Activated naive CD4-positive, alpha-beta T cell treated with anti-CD3 and anti-CD28 coated beads, Interleukin-2, amount 10 ng/mL, durations not matched to agents 7 days and 5 days (primary cell): ENCODE measurements at regions not wholly inside any gene's neighbourhood (a gene's known extent, or its start where the extent isn't known, plus 50 kb on each side); places are given as distances from the start of the nearest gene placed in this dataset.
"Not testable (repeated sequence)": the region's sequence is repeated elsewhere in the genome, so short reads cannot be mapped to it uniquely, and the experiment has no call there.

Experiments used
- CTCF ChIA-PET: fragments of 350-600 bp; sonication (Branson Sonifier 250); formaldehyde crosslinking; loops from one replicate; lab custom pipeline; 2021; ENCODE audit warnings: antibody characterized with exemption; lab: Charles Lee
- DNase-seq: peaks from one replicate; pipeline ENCODE4 v3.0.0-alpha.2; 2020
- H3K27ac Mint-ChIP-seq: one replicate; pipeline ENCODE4 v1.8.0; 2021; ENCODE audit warnings: mild to moderate bottlenecking, moderate library complexity, mixed read lengths
- H3K27me3 Mint-ChIP-seq: one replicate; pipeline ENCODE4 v1.8.0; 2021; ENCODE audit warnings: mild to moderate bottlenecking, mixed read lengths
- H3K36me3 Mint-ChIP-seq: one replicate; pipeline ENCODE4 v1.8.0; 2021; ENCODE audit warnings: mixed read lengths
- H3K4me1 Mint-ChIP-seq: one replicate; pipeline ENCODE4 v1.8.0; 2021; ENCODE audit warnings: mixed read lengths
- H3K4me3 Mint-ChIP-seq: one replicate; pipeline ENCODE4 v1.8.0; 2021; ENCODE audit warnings: mild to moderate bottlenecking, moderate library complexity, mixed read lengths
- H3K9me3 Mint-ChIP-seq: one replicate; pipeline ENCODE4 v1.8.0; 2021; ENCODE audit warnings: mixed read lengths

- Mint-ChIP-seq H3K27ac (no peak overlapping the region), H3K36me3 (no peaks in the 10 kb centered on the region), H3K27me3 (peaks cover 21% of the 10 kb centered on the region), H3K9me3 (peaks cover 19% of the 10 kb centered on the region), H3K4me3 (no peak overlapping the region), H3K4me1 (no peaks in the 10 kb centered on the region)
- CTCF ChIA-PET: no interaction called here
- no peak for DNase-seq
Measured at GRCh38 chr12:131421509-131422186, 289.2 kb upstream of the SFSWAP start.

GRCh38 chr12:131422187-131422520 lies 288.7 kb upstream of the SFSWAP start:
- Mint-ChIP-seq H3K4me1 (no peaks in the 10 kb centered on the region), H3K9me3 (peaks cover 19% of the 10 kb centered on the region), H3K27me3 (peaks cover 21% of the 10 kb centered on the region), H3K36me3 (no peaks in the 10 kb centered on the region), H3K4me3 (no peak overlapping the region), H3K27ac (no peak overlapping the region)
- CTCF ChIA-PET: no interaction called here
- no peak for DNase-seq

- Mint-ChIP-seq H3K36me3 (no peaks in the 10 kb centered on the region), H3K4me3 (no peak overlapping the region), H3K27me3 (peaks cover 21% of the 10 kb centered on the region), H3K27ac (no peak overlapping the region), H3K9me3 (peaks cover 19% of the 10 kb centered on the region), H3K4me1 (no peaks in the 10 kb centered on the region)
- CTCF ChIA-PET: no interaction called here
- DNase-seq: no peak
Measured at GRCh38 chr12:131422744-131423143, 288.1 kb upstream of the SFSWAP start.

- Mint-ChIP-seq H3K27me3 (peaks cover 21% of the 10 kb centered on the region), H3K4me1 (no peaks in the 10 kb centered on the region), H3K9me3 (peaks cover 19% of the 10 kb centered on the region), H3K27ac (no peak overlapping the region), H3K4me3 (no peak overlapping the region), H3K36me3 (no peaks in the 10 kb centered on the region)
- DNase-seq: no peak
- CTCF ChIA-PET: no interaction called here
Measured at GRCh38 chr12:131424270-131424669, 286.6 kb upstream of the SFSWAP start.

GRCh38 chr12:131425112-131426075 lies 285.5 kb upstream of the SFSWAP start:
- CTCF ChIA-PET: no interaction called here

GRCh38 chr12:131428091-131428685 lies 282.7 kb upstream of the SFSWAP start:
- Mint-ChIP-seq H3K4me3 (no peak overlapping the region), H3K9me3 (peaks cover 20% of the 10 kb centered on the region), H3K36me3 (no peaks in the 10 kb centered on the region), H3K27me3 (peaks cover 22% of the 10 kb centered on the region), H3K4me1 (no peaks in the 10 kb centered on the region), H3K27ac (no peak overlapping the region)
- CTCF ChIA-PET: no interaction called here
- no peak for DNase-seq

More at GRCh38 chr12:131425112-131426075, 285.5 kb upstream of the SFSWAP start:
- Mint-ChIP-seq H3K36me3 (no peaks in the 10 kb centered on the region), H3K27ac (no peak overlapping the region), H3K4me1 (no peaks in the 10 kb centered on the region), H3K4me3 (no peak overlapping the region), H3K9me3 (peaks cover 21% of the 10 kb centered on the region), H3K27me3 (peaks cover 21% of the 10 kb centered on the region)
- no peak for DNase-seq

- Mint-ChIP-seq H3K9me3 (peaks cover 12% of the 10 kb centered on the region), H3K27me3 (peaks cover 18% of the 10 kb centered on the region)
- DNase-seq, H3K4me3 Mint-ChIP-seq, H3K4me1 Mint-ChIP-seq, H3K27ac Mint-ChIP-seq, H3K36me3 Mint-ChIP-seq, CTCF ChIA-PET: not testable (repeated sequence)
Measured at GRCh38 chr12:131429221-131429620, 281.7 kb upstream of the SFSWAP start.

GRCh38 chr12:131429697-131430096 lies 281.2 kb upstream of the SFSWAP start:
- CTCF ChIA-PET, H3K36me3 Mint-ChIP-seq, H3K9me3 Mint-ChIP-seq, H3K27ac Mint-ChIP-seq, H3K4me1 Mint-ChIP-seq, DNase-seq, H3K4me3 Mint-ChIP-seq: not testable (repeated sequence)
- peaks cover 22% of the 10 kb centered on the region for H3K27me3 Mint-ChIP-seq

GRCh38 chr12:131430158-131430742 lies 280.6 kb upstream of the SFSWAP start:
- H3K4me1 Mint-ChIP-seq: no peaks in the 10 kb centered on the region
- H3K27me3 Mint-ChIP-seq: peaks cover 20% of the 10 kb centered on the region
- DNase-seq: no peak
- no peak overlapping the region for H3K27ac Mint-ChIP-seq
- peaks cover 5% of the 10 kb centered on the region for H3K9me3 Mint-ChIP-seq
- CTCF ChIA-PET: no interaction called here
- no peaks in the 10 kb centered on the region for H3K36me3 Mint-ChIP-seq
- H3K4me3 Mint-ChIP-seq: no peak overlapping the region

- H3K27ac Mint-ChIP-seq, DNase-seq, H3K4me1 Mint-ChIP-seq, H3K36me3 Mint-ChIP-seq, H3K9me3 Mint-ChIP-seq, H3K4me3 Mint-ChIP-seq, CTCF ChIA-PET: not testable (repeated sequence)
- H3K27me3 Mint-ChIP-seq: peaks cover 17% of the 10 kb centered on the region
Measured at GRCh38 chr12:131431126-131431655, 279.7 kb upstream of the SFSWAP start.

- CTCF ChIA-PET: no interaction called here
- no peak overlapping the region for H3K27ac Mint-ChIP-seq
- H3K4me3 Mint-ChIP-seq: no peak overlapping the region
- H3K36me3 Mint-ChIP-seq: no peaks in the 10 kb centered on the region
- H3K9me3 Mint-ChIP-seq: peaks cover 2% of the 10 kb centered on the region
- DNase-seq: no peak
- no peaks in the 10 kb centered on the region for H3K4me1 Mint-ChIP-seq
- H3K27me3 Mint-ChIP-seq: peaks cover 17% of the 10 kb centered on the region
Measured at GRCh38 chr12:131432532-131433260, 278.2 kb upstream of the SFSWAP start.

GRCh38 chr12:131434208-131435125 lies 276.4 kb upstream of the SFSWAP start:
- Mint-ChIP-seq H3K4me3 (no peak overlapping the region), H3K27me3 (peaks cover 22% of the 10 kb centered on the region), H3K4me1 (no peaks in the 10 kb centered on the region), H3K36me3 (no peaks in the 10 kb centered on the region), H3K9me3 (peaks cover 2% of the 10 kb centered on the region), H3K27ac (no peak overlapping the region)
- CTCF ChIA-PET: no interaction called here
- DNase-seq: no peak
